ENCODE measurements at regions not wholly inside any gene's neighbourhood (a gene's known extent, or its start where the extent isn't known, plus 50 kb on each side); places are given as distances from the start of the nearest gene placed in this dataset.

GRCh38 chr11:28480406-28480805, 372.2 kb downstream of the METTL15 start:
- CTCF ChIA-PET, result no interaction called here
- POLR2A ChIA-PET, result no interaction called here

More at GRCh38 chr11:28480406-28480805, 372.2 kb downstream of the METTL15 start:
- intact Hi-C loops (cut with micrococcal nuclease), result no loop called here
- no peaks in the 10 kb centered on the region for H3K79me2 ChIP-seq (ENCODE audit: insufficient read depth, low read length)
- H3K27me3 ChIP-seq (ENCODE audit: insufficient read depth, low read length), result no peaks in the 10 kb centered on the region
- H3K27ac ChIP-seq (ENCODE audit: low read depth, low read length), result no peak overlapping the region
- H2AFZ ChIP-seq (ENCODE audit: low read depth, low read length, poor library complexity, severe bottlenecking), result no peak overlapping the region
- no peaks in the 10 kb centered on the region for H3K36me3 ChIP-seq (ENCODE audit: control insufficient read depth in 1 of 2, insufficient read depth in 2 of 2, low read length in 2 of 2)
- DNase-seq (ENCODE audit: low read depth, low spot score) (no peak), ATAC-seq (no peak)
- H3K9me2 ChIP-seq (ENCODE audit: insufficient read depth), result no peaks in the 10 kb centered on the region
- H3K4me1 ChIP-seq (ENCODE audit: control insufficient read depth in 1 of 2, insufficient read depth in 2 of 2, low read length in 2 of 2), result no peaks in the 10 kb centered on the region
- no peaks in the 10 kb centered on the region for H4K20me1 ChIP-seq (ENCODE audit: insufficient read depth)
- TF ChIP-seq, protein P1, sequence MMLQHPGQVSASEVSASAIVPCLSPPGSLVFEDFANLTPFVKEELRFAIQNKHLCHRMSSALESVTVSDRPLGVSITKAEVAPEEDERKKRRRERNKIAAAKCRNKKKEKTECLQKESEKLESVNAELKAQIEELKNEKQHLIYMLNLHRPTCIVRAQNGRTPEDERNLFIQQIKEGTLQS (IDR thresholded peaks at IDR 0.05), result no peak
- TF ChIP-seq REST (IDR thresholded peaks at IDR 0.05; ENCODE audit: low read depth), result no peak
- TF ChIP-seq, protein P2, sequence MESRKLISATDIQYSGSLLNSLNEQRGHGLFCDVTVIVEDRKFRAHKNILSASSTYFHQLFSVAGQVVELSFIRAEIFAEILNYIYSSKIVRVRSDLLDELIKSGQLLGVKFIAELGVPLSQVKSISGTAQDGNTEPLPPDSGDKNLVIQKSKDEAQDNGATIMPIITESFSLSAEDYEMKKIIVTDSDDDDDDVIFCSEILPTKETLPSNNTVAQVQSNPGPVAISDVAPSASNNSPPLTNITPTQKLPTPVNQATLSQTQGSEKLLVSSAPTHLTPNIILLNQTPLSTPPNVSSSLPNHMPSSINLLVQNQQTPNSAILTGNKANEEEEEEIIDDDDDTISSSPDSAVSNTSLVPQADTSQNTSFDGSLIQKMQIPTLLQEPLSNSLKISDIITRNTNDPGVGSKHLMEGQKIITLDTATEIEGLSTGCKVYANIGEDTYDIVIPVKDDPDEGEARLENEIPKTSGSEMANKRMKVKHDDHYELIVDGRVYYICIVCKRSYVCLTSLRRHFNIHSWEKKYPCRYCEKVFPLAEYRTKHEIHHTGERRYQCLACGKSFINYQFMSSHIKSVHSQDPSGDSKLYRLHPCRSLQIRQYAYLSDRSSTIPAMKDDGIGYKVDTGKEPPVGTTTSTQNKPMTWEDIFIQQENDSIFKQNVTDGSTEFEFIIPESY (IDR thresholded peaks at IDR 0.05; ENCODE audit: extremely low read depth, insufficient replicate concordance, low read length), result no peak
- TF ChIP-seq FOSL1 (IDR thresholded peaks at IDR 0.05; ENCODE audit: low read depth), result no peak
- no peak for TF ChIP-seq CBX3 (IDR thresholded peaks at IDR 0.05; ENCODE audit: low read depth)
- no peak for TF ChIP-seq ELF1 (IDR thresholded peaks at IDR 0.05; ENCODE audit: borderline replicate concordance, low read depth)
- TF ChIP-seq RAD21 (IDR thresholded peaks at IDR 0.05; ENCODE audit: low read depth), result no peak
- H3K4me3 ChIP-seq (replicated peaks in 1 of 2; ENCODE audit: low read depth in 1 of 2, low read length in 2 of 2), result no peak overlapping the region
- H3K9ac ChIP-seq (ENCODE audit: low read length), result no peak overlapping the region
- H3K9me3 ChIP-seq (ENCODE audit: control insufficient read depth in 1 of 2, insufficient read depth in 1 of 2, low read depth in 1 of 2, low read length in 2 of 2), result no peaks in the 10 kb centered on the region
- H3K4me2 ChIP-seq (ENCODE audit: low read length), result no peak overlapping the region
- no TSS peak for BruUV-seq (replicated peaks)
- RAD21 ChIA-PET (ENCODE audit: low non-redundant PET in 1 of 2, low total read pairs in 2 of 2, uncharacterized antibody in 2 of 2, unreplicated experiment in 2 of 2), result no interaction called here
